ENCODE measurements at regions not wholly inside any gene's neighbourhood (a gene's known extent, or its start where the extent isn't known, plus 50 kb on each side); places are given as distances from the start of the nearest gene placed in this dataset.

GRCh38 chr4:14284578-14284977 is 657.1 kb upstream of the BOD1L1 start:
- no peak for DNase-seq
- Histone ChIP-seq H3K9ac (ENCODE audit: low read length in 3 of 3) (no peak overlapping the region), H3K9me3 (ENCODE audit: control insufficient read depth in 2 of 3, insufficient read depth in 1 of 3, low read length in 3 of 3) (peaks cover 0 to 11% (median 0%) of the 10 kb centered on the region in 3 donors), H3K4me1 (ENCODE audit: control insufficient read depth in 2 of 3, insufficient read depth in 2 of 3, low read depth in 1 of 3, low read length in 3 of 3) (no peaks in the 10 kb centered on the region), H3K27me3 (ENCODE audit: control insufficient read depth, insufficient read depth, low read length) (no peaks in the 10 kb centered on the region), H3K27ac (ENCODE audit: low read depth in 2 of 2, low read length in 2 of 2) (no peak overlapping the region), H3K4me3 (ENCODE audit: low read length in 3 of 3) (no peak overlapping the region), H3K36me3 (ENCODE audit: control insufficient read depth in 2 of 3, insufficient read depth in 3 of 3, low read length in 3 of 3) (no peaks in the 10 kb centered on the region)
- no peak for TF ChIP-seq CTCF (IDR thresholded peaks at IDR 0.05; ENCODE audit: borderline replicate concordance, extremely low read depth, insufficient read depth)
- intact Hi-C loops (cut with DNase I): no loop called here
- FAIRE-seq: peak; percentile 19

GRCh38 chr4:14289708-14290107 is 662.2 kb upstream of the BOD1L1 start:
- intact Hi-C loops (cut with DNase I): no loop called here
- Histone ChIP-seq H3K4me1 (ENCODE audit: control insufficient read depth in 2 of 3, insufficient read depth in 2 of 3, low read depth in 1 of 3, low read length in 3 of 3) (no peaks in the 10 kb centered on the region), H3K9me3 (ENCODE audit: control insufficient read depth in 2 of 3, insufficient read depth in 1 of 3, low read length in 3 of 3) (peaks cover 0 to 11% (median 0%) of the 10 kb centered on the region in 3 donors), H3K9ac (ENCODE audit: low read length in 3 of 3) (no peak overlapping the region), H3K27ac (ENCODE audit: low read depth in 2 of 2, low read length in 2 of 2) (no peak overlapping the region), H3K36me3 (ENCODE audit: control insufficient read depth in 2 of 3, insufficient read depth in 3 of 3, low read length in 3 of 3) (no peaks in the 10 kb centered on the region), H3K4me3 (ENCODE audit: low read length in 3 of 3) (no peak overlapping the region), H3K27me3 (ENCODE audit: control insufficient read depth, insufficient read depth, low read length) (no peaks in the 10 kb centered on the region)
- no peak for TF ChIP-seq CTCF (IDR thresholded peaks at IDR 0.05; ENCODE audit: borderline replicate concordance, extremely low read depth, insufficient read depth)
- DNase-seq (no peak), FAIRE-seq (no peak)

DNA sequence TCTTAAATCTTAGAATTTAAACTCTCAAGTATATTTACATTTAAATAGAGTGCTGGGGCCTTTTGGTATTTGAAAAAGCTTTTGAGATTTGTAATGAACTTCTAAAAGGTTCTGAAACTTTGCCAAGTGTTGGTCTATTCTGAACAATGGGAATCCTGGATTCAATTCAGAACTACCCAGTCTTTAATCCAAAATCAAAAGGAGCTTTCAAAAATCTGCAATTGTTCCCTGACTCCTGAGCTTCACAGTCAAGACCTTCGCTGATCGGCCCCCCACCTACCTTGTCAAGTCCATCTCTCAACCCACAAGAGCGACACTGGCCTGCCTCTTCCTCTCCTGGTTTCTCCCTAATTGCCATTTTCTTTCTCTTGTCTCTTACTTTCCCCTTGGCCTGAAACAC is 666.1 kb upstream of the BOD1L1 start:
- intact Hi-C loops (cut with DNase I): no loop called here
- DNase-seq (no peak), FAIRE-seq (no peak)
- Histone ChIP-seq H3K9ac (ENCODE audit: low read length in 3 of 3) (no peak overlapping the region), H3K4me3 (ENCODE audit: low read length in 3 of 3) (no peak overlapping the region), H3K9me3 (ENCODE audit: control insufficient read depth in 2 of 3, insufficient read depth in 1 of 3, low read length in 3 of 3) (peaks cover 0 to under 1% (median 0%) of the 10 kb centered on the region in 3 donors), H3K27me3 (ENCODE audit: control insufficient read depth, insufficient read depth, low read length) (no peaks in the 10 kb centered on the region), H3K27ac (ENCODE audit: low read depth in 2 of 2, low read length in 2 of 2) (no peak overlapping the region), H3K4me1 (ENCODE audit: control insufficient read depth in 2 of 3, insufficient read depth in 2 of 3, low read depth in 1 of 3, low read length in 3 of 3) (no peaks in the 10 kb centered on the region), H3K36me3 (ENCODE audit: control insufficient read depth in 2 of 3, insufficient read depth in 3 of 3, low read length in 3 of 3) (no peaks in the 10 kb centered on the region)
- TF ChIP-seq CTCF (IDR thresholded peaks at IDR 0.05; ENCODE audit: borderline replicate concordance, extremely low read depth, insufficient read depth): no peak

- FAIRE-seq (no peak), DNase-seq (no peak)
Measured at GRCh38 chr4:14294611-14295010, 667.1 kb upstream of the BOD1L1 start.

More at GRCh38 chr4:14294611-14295010, 667.1 kb upstream of the BOD1L1 start:
- Histone ChIP-seq H3K9ac (ENCODE audit: low read length in 3 of 3) (no peak overlapping the region), H3K27me3 (ENCODE audit: control insufficient read depth, insufficient read depth, low read length) (no peaks in the 10 kb centered on the region), H3K27ac (ENCODE audit: low read depth in 2 of 2, low read length in 2 of 2) (no peak overlapping the region), H3K4me1 (ENCODE audit: control insufficient read depth in 2 of 3, insufficient read depth in 2 of 3, low read depth in 1 of 3, low read length in 3 of 3) (no peaks in the 10 kb centered on the region), H3K4me3 (ENCODE audit: low read length in 3 of 3) (no peak overlapping the region), H3K36me3 (ENCODE audit: control insufficient read depth in 2 of 3, insufficient read depth in 3 of 3, low read length in 3 of 3) (no peaks in the 10 kb centered on the region), H3K9me3 (ENCODE audit: control insufficient read depth in 2 of 3, insufficient read depth in 1 of 3, low read length in 3 of 3) (no peaks in the 10 kb centered on the region)
- intact Hi-C loops (cut with DNase I): no loop called here
- no peak for TF ChIP-seq CTCF (IDR thresholded peaks at IDR 0.05; ENCODE audit: borderline replicate concordance, extremely low read depth, insufficient read depth)
